Inferior parietal cortex (tissue), 1 donor: ENCODE measurements at regions not wholly inside any gene's neighbourhood (a gene's known extent, or its start where the extent isn't known, plus 50 kb on each side); places are given as distances from the start of the nearest gene placed in this dataset.
"Not testable (repeated sequence)": the region's sequence is repeated elsewhere in the genome, so short reads cannot be mapped to it uniquely, and the experiment has no call there.

ENCODE experiments used
- DNase-seq: peaks from one replicate; pipeline ENCODE4 v3.0.0-alpha.2; 2016; ENCODE audit errors: extremely low spot score

GRCh38 chr3:104909198-104909597, 457.5 kb upstream of the ALCAM start:
- no peak for DNase-seq

GRCh38 chr3:104909721-104910120, 457.0 kb upstream of the ALCAM start:
- no peak for DNase-seq

- DNase-seq, result no peak
Observed at GRCh38 chr3:104911376-104911775, 455.3 kb upstream of the ALCAM start.

- no peak for DNase-seq
Observed at GRCh38 chr3:104916971-104917370, 449.7 kb upstream of the ALCAM start.

GRCh38 chr3:104920512-104920911, 446.2 kb upstream of the ALCAM start:
- no peak for DNase-seq

- no peak for DNase-seq
Observed at GRCh38 chr3:104933972-104934371, 432.7 kb upstream of the ALCAM start.

- DNase-seq, result no peak
Observed at GRCh38 chr3:104935613-104936012, 431.1 kb upstream of the ALCAM start.

GRCh38 chr3:104939196-104939595, 427.5 kb upstream of the ALCAM start:
- no peak for DNase-seq

GRCh38 chr3:104941785-104942184, 424.9 kb upstream of the ALCAM start:
- DNase-seq, result no peak

- no peak for DNase-seq
Observed at GRCh38 chr3:104943974-104944373, 422.7 kb upstream of the ALCAM start.

- no peak for DNase-seq
Observed at GRCh38 chr3:104947943-104948342, 418.8 kb upstream of the ALCAM start.

- not testable (repeated sequence) for DNase-seq
Observed at GRCh38 chr3:104949810-104950209, 416.9 kb upstream of the ALCAM start.

GRCh38 chr3:104951426-104951825, 415.3 kb upstream of the ALCAM start:
- no peak for DNase-seq

- DNase-seq, result no peak
Observed at GRCh38 chr3:104952146-104952972, 414.4 kb upstream of the ALCAM start.

- DNase-seq, result no peak
Observed at GRCh38 chr3:104956620-104957345, 409.9 kb upstream of the ALCAM start.

GRCh38 chr3:104960579-104960978, 406.1 kb upstream of the ALCAM start:
- DNase-seq, result no peak

- DNase-seq, result no peak
Observed at GRCh38 chr3:104961851-104962250, 404.9 kb upstream of the ALCAM start.

- DNase-seq, result no peak
Observed at GRCh38 chr3:104974316-104974715, 392.4 kb upstream of the ALCAM start.

- no peak for DNase-seq
Observed at GRCh38 chr3:104977719-104978118, 389.0 kb upstream of the ALCAM start.

GRCh38 chr3:104982130-104982529, 384.6 kb upstream of the ALCAM start:
- DNase-seq, result no peak

GRCh38 chr3:104987859-104988258, 378.9 kb upstream of the ALCAM start:
- DNase-seq, result no peak

GRCh38 chr3:104988496-104988895, 378.2 kb upstream of the ALCAM start:
- DNase-seq, result no peak

GRCh38 chr3:104989878-104990277, 376.8 kb upstream of the ALCAM start:
- DNase-seq, result no peak
